Liver (tissue), 3 donors: ENCODE measurements at regions not wholly inside any gene's neighbourhood (a gene's known extent, or its start where the extent isn't known, plus 50 kb on each side); places are given as distances from the start of the nearest gene placed in this dataset.

Experiments used
- CTCF ChIP-seq: fragments of 150-350 bp; IDR thresholded peaks from 2 replicates; pipeline ENCODE4 v1.5.1; 2017; ENCODE audit warnings: improper control_type of control experiment, low read depth, low read length; ENCODE audit not compliant: missing input control
- TAF1 ChIP-seq: conservative IDR thresholded peaks from 2 replicates; pipeline ENCODE4 v1.6.1; 2016; ENCODE audit warnings: antibody characterized with exemption, mild to moderate bottlenecking
- donor health status: healthy.
- donor health status: healthy.

DNA sequence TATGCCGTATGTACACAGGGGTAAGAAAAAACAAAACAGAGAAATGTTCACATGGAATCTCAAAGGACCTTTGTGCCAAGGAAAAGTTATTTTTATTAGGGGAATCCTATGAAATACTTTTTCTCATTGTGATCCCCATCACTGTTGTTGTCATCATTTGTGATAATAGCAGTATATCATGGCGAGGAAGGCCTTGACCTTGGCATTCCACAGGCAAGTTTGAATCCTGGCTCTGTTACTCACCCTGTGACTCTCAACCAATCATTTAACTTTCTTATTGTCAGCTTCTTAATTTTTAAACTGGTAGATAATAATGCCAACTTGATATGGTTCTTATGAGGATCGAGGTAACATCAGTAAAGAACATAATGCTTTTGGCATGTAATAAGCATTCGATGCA, 142.2 kb upstream of the DDHD1 start:
- no peak for TF ChIP-seq CTCF
- TF ChIP-seq TAF1, result no peak
